Esophagus muscularis mucosa (tissue), 4 donors: ENCODE measurements at regions not wholly inside any gene's neighbourhood (a gene's known extent, or its start where the extent isn't known, plus 50 kb on each side); places are given as distances from the start of the nearest gene placed in this dataset.
"Not testable (repeated sequence)": the region's sequence is repeated elsewhere in the genome, so short reads cannot be mapped to it uniquely, and the experiment has no call there.

Source experiments
- DNase-seq: peaks from one replicate; pipeline ENCODE4 v3.0.0-alpha.2; 2017; ENCODE audit errors: extremely low spot score
- H3K27ac ChIP-seq, 4 donors: fragments of 200-600 bp; sonication (generic); replicated peaks in 1 of 4; 1 replicate in 3 of 4; 2 replicates in 1 of 4; pipeline ENCODE4 v1.5.1; 2016 to 2019; ENCODE audit warnings: mild to moderate bottlenecking in 1 of 4
- H3K27me3 ChIP-seq, 4 donors: fragments of 200-600 bp; sonication (generic); one replicate each; pipeline versions ENCODE4 v1.5.1 to v1.6.0; 2016 to 2019
- H3K36me3 ChIP-seq, 4 donors: fragments of 200-600 bp; sonication (generic); one replicate each; pipeline ENCODE4 v1.5.1; 2016 to 2019
- H3K4me1 ChIP-seq, 4 donors: fragments of 200-600 bp; sonication (generic); one replicate each; pipeline ENCODE4 v1.5.1; 2016 to 2019
- H3K4me3 ChIP-seq, 4 donors: fragments of 200-600 bp; sonication (generic); 1 replicate in 2 of 4; 2 replicates in 2 of 4; pipeline ENCODE4 v1.5.1; 2016 to 2019; ENCODE audit warnings: mild to moderate bottlenecking in 4 of 4, moderate library complexity in 1 of 4
- H3K9me3 ChIP-seq, 4 donors: fragments of 200-600 bp; sonication (generic); 1 replicate in 3 of 4; 2 replicates in 1 of 4; pipeline ENCODE4 v1.5.1; 2016 to 2019
- EP300 ChIP-seq: sonication (generic); formaldehyde crosslinking; IDR thresholded peaks from one replicate; pipeline ENCODE4 v1.6.1; 2017; ENCODE audit warnings: antibody characterized with exemption
- POLR2A ChIP-seq: fragments of 450-650 bp; IDR thresholded peaks from one replicate; pipeline ENCODE4 v1.6.1; 2017; ENCODE audit warnings: antibody characterized with exemption, moderate library complexity, mild to moderate bottlenecking, low read depth
- POLR2AphosphoS5 ChIP-seq, 2 donors: sonication (generic); formaldehyde crosslinking; IDR thresholded peaks; one replicate each; pipeline ENCODE4 v1.6.1; 2017; ENCODE audit warnings: antibody characterized with exemption in 2 of 2
- WGBS: methylation state at CpG from one replicate; pipeline ENCODE4 v1.1.5; 2018; 5-methylcytosine and 5-hydroxymethylcytosine counted together
- intact Hi-C: fragments of 100-400 bp; cut with DNase I; formaldehyde crosslinking; loops from one replicate; pipeline ENCODE4 v1.15.1; 2023
- TF ChIP-seq, protein P1 (sequence below), 3 experiments: fragments of 200-600 bp in 2 of 3; fragments of 450-650 bp in 1 of 3; sonication (generic) in 2 of 3; IDR thresholded peaks; one replicate each; pipeline ENCODE4 v1.5.1; 2017 to 2019; ENCODE audit warnings: antibody characterized with exemption in 3 of 3, mild to moderate bottlenecking in 2 of 3, moderate library complexity in 1 of 3

DNA sequence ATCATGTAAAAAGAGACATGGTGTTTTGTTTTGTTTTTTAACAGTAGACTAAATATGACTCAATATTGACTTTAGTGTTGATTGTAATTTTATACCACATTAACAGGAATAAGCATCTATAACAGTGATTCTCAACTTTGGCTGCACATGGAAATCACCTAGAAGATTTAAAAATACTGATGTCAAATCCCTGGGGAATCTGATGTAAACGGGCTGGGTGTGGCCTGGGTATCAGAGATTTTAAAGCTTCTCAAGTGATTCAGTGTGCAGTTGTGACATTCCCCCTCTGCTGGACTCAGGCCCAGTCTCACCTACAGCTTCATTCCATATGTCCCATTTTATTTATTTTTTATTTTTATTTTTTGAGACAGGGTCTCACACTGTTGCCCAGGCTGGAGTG is 82.8 kb upstream of the ATP8B1 start:
- peaks cover 0 to 12% (median 6%) of the 10 kb centered on the region in 4 donors for H3K4me1 ChIP-seq
- H3K9me3 ChIP-seq = no peaks in the 10 kb centered on the region
- TF ChIP-seq POLR2AphosphoS5 (IDR thresholded peaks at IDR 0.05) = no peak
- TF ChIP-seq POLR2A = no peak
- TF ChIP-seq EP300 = no peak
- TF ChIP-seq, protein P1, sequence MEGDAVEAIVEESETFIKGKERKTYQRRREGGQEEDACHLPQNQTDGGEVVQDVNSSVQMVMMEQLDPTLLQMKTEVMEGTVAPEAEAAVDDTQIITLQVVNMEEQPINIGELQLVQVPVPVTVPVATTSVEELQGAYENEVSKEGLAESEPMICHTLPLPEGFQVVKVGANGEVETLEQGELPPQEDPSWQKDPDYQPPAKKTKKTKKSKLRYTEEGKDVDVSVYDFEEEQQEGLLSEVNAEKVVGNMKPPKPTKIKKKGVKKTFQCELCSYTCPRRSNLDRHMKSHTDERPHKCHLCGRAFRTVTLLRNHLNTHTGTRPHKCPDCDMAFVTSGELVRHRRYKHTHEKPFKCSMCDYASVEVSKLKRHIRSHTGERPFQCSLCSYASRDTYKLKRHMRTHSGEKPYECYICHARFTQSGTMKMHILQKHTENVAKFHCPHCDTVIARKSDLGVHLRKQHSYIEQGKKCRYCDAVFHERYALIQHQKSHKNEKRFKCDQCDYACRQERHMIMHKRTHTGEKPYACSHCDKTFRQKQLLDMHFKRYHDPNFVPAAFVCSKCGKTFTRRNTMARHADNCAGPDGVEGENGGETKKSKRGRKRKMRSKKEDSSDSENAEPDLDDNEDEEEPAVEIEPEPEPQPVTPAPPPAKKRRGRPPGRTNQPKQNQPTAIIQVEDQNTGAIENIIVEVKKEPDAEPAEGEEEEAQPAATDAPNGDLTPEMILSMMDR (IDR thresholded peaks at IDR 0.05) = no peak
- WGBS = 76% methylated on average over 1 of the region's 1 CpG
- H3K4me3 ChIP-seq = no peak overlapping the region
- intact Hi-C loops = loop anchor here (10.0 kb wide), 1 partner anchor 251 kb away; no protein-coding TSS in a partner anchor
- H3K36me3 ChIP-seq = no peaks in the 10 kb centered on the region
- DNase-seq = no peak
- H3K27me3 ChIP-seq = no peaks in the 10 kb centered on the region
- H3K27ac ChIP-seq = no peak overlapping the region

- TF ChIP-seq POLR2AphosphoS5 (IDR thresholded peaks at IDR 0.05) (no peak), POLR2A (no peak), EP300 (no peak)
- TF ChIP-seq, protein P1 (IDR thresholded peaks at IDR 0.05) = no peak
- H3K36me3 ChIP-seq = no peaks in the 10 kb centered on the region
- H3K4me1 ChIP-seq = peaks cover 0 to 7% (median 6%) of the 10 kb centered on the region in 4 donors
- no peaks in the 10 kb centered on the region for H3K9me3 ChIP-seq
- H3K27me3 ChIP-seq = no peaks in the 10 kb centered on the region
- DNase-seq = no peak
- no peak overlapping the region for H3K27ac ChIP-seq
- intact Hi-C loops = loop anchor here (5.0 to 10.0 kb wide), 3 partner anchors 160 to 248 kb away; partner anchors contain the start of gene NEDD4L
- H3K4me3 ChIP-seq = no peak overlapping the region
- WGBS = 67% methylated on average over 3 of the region's 3 CpGs
These were observed 79.3 kb upstream of the ATP8B1 start for GRCh38 chr18:57882465-57882864.

DNA sequence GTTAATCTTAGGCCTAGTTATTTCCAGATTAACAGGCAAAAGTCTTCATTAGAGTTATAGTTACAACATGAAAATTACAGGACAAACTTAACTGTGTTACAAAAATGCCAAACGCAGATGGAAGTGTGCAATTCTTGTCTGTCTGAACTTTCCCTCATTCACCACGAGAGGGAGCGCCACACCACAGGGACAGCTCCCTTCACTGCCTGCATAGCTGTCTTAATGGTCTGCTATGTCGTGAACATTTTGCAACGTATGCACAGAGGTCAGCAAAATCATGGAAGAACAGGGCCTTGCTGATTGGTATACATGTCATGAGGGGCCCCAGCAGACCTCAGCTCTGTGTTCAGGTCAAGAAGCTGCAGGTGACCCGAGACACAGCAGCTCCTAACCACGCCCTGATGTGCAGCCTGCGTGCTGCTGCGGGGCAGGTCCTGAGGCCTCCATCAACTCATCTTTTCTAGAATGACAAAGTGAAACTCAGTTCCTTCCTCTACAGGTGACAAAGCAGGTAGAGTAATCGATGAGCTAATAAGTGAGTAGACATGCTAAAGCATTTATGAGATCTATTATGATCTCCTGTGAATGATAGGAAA is 78.8 kb upstream of the ATP8B1 start:
- Histone ChIP-seq H3K4me1 (peaks cover 0 to 7% (median 6%) of the 10 kb centered on the region in 4 donors), H3K9me3 (no peaks in the 10 kb centered on the region), H3K36me3 (no peaks in the 10 kb centered on the region), H3K4me3 (no peak overlapping the region), H3K27ac (no peak overlapping the region), H3K27me3 (no peaks in the 10 kb centered on the region)
- TF ChIP-seq POLR2A (no peak), POLR2AphosphoS5 (IDR thresholded peaks at IDR 0.05) (peak in 1 of 2 donors; percentile 25), EP300 (no peak)
- TF ChIP-seq, protein P1 (IDR thresholded peaks at IDR 0.05) = peak; percentile 86 to 89 (median 88)
- 38% methylated on average over 10 of the region's 10 CpGs for WGBS
- intact Hi-C loops = loop anchor here (5.0 to 10.0 kb wide), 3 partner anchors 160 to 247 kb away; partner anchors contain the start of gene NEDD4L
- DNase-seq = no peak

- not testable (repeated sequence) for DNase-seq, H3K36me3 ChIP-seq, H3K4me1 ChIP-seq, H3K4me3 ChIP-seq, H3K9me3 ChIP-seq, H3K27me3 ChIP-seq, H3K27ac ChIP-seq
- 96% methylated on average over 4 of the region's 4 CpGs for WGBS
- intact Hi-C loops = loop anchor here (5.0 to 10.0 kb wide), 4 partner anchors 162 to 437 kb away; partner anchors contain the start of gene NEDD4L
These were observed 76.8 kb upstream of the ATP8B1 start for GRCh38 chr18:57879924-57880323.

DNA sequence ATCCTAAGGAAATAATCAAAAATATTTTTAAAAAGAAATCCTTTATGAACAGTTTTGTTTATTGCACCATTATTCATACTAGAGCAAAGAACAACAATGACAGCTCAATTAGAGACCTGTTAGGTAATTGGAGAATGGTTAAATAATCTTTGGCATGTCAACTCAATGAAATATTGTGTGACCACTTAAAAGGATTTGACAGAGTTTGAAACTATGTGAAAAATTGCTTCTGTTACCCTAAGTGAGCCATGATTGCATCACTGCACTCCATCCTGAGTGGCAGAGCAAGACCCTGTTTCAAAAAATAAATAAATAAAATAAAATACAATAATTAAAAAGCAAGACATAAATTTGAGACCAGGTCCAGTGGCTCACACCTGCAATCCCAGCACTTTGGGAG is 66.1 kb upstream of the ATP8B1 start:
- DNase-seq = peak; percentile 12
- TF ChIP-seq, protein P1 (IDR thresholded peaks at IDR 0.05) = no peak
- TF ChIP-seq EP300 (no peak), POLR2A (no peak), POLR2AphosphoS5 (IDR thresholded peaks at IDR 0.05) (no peak)
- intact Hi-C loops = no loop called here
- Histone ChIP-seq H3K4me1 (no peaks in the 10 kb centered on the region), H3K36me3 (no peaks in the 10 kb centered on the region), H3K27me3 (no peaks in the 10 kb centered on the region), H3K27ac (no peak overlapping the region), H3K9me3 (peaks cover 0 to 22% (median 4%) of the 10 kb centered on the region in 4 donors), H3K4me3 (no peak overlapping the region)
